22Rv1 (cell line): ENCODE measurements at regions not wholly inside any gene's neighbourhood (a gene's known extent, or its start where the extent isn't known, plus 50 kb on each side); places are given as distances from the start of the nearest gene placed in this dataset.

Experiments
- ZFX ChIP-seq: fragments of 450-650 bp; IDR thresholded peaks from 2 replicates; pipeline ENCODE4 v1.6.1; 2017; ENCODE audit warnings: antibody characterized with exemption, borderline replicate concordance
- TF ChIP-seq, protein P1 (sequence below): fragments of 450-650 bp; IDR thresholded peaks from 2 replicates; pipeline ENCODE4 v1.5.1; 2017; ENCODE audit warnings: mild to moderate bottlenecking

- TF ChIP-seq, protein P1, sequence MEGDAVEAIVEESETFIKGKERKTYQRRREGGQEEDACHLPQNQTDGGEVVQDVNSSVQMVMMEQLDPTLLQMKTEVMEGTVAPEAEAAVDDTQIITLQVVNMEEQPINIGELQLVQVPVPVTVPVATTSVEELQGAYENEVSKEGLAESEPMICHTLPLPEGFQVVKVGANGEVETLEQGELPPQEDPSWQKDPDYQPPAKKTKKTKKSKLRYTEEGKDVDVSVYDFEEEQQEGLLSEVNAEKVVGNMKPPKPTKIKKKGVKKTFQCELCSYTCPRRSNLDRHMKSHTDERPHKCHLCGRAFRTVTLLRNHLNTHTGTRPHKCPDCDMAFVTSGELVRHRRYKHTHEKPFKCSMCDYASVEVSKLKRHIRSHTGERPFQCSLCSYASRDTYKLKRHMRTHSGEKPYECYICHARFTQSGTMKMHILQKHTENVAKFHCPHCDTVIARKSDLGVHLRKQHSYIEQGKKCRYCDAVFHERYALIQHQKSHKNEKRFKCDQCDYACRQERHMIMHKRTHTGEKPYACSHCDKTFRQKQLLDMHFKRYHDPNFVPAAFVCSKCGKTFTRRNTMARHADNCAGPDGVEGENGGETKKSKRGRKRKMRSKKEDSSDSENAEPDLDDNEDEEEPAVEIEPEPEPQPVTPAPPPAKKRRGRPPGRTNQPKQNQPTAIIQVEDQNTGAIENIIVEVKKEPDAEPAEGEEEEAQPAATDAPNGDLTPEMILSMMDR = no peak
- TF ChIP-seq ZFX = no peak
These were observed 187.5 kb upstream of the EEA1 start for GRCh38 chr12:93116632-93117031.
